ENCODE measurements at regions not wholly inside any gene's neighbourhood (a gene's known extent, or its start where the extent isn't known, plus 50 kb on each side); places are given as distances from the start of the nearest gene placed in this dataset.

- no peaks in the 10 kb centered on the region for H3K9me3 Mint-ChIP-seq
- Histone ChIP-seq H3T11ph (ENCODE audit: low read length) (no peak overlapping the region), H2BK12ac (ENCODE audit: insufficient read length, low read depth, low read length) (no peak overlapping the region), H4K91ac (ENCODE audit: insufficient read length, low read depth, low read length) (no peak overlapping the region), H4K20me1 (ENCODE audit: control insufficient read depth, insufficient read depth, insufficient read length) (no peaks in the 10 kb centered on the region), H2BK5ac (ENCODE audit: insufficient read length, low read length) (no peak overlapping the region), H3K27me3 (ENCODE audit: insufficient read depth, low read length) (no peaks in the 10 kb centered on the region), H3K23me2 (ENCODE audit: insufficient read length, low read depth, low read length, poor library complexity, severe bottlenecking) (no peaks in the 10 kb centered on the region), H3K4ac (ENCODE audit: low read depth, low read length) (no peak overlapping the region), H4K8ac (replicated peaks; ENCODE audit: insufficient read length, low read depth, low read length) (no peak overlapping the region), H3K14ac (ENCODE audit: insufficient read depth, low read length) (no peak overlapping the region), H2BK120ac (ENCODE audit: low read depth, low read length, poor library complexity, severe bottlenecking) (no peak overlapping the region), H4K5ac (ENCODE audit: insufficient read length, low read depth, low read length) (no peak overlapping the region), H3K9me3 (ENCODE audit: control insufficient read depth, low read depth, low read length) (no peaks in the 10 kb centered on the region), H2AK5ac (ENCODE audit: insufficient read length, low read length) (no peak overlapping the region), H3K27ac (ENCODE audit: insufficient read length, low read depth, low read length) (no peak overlapping the region), H3K79me2 (ENCODE audit: insufficient read depth, low read length) (no peaks in the 10 kb centered on the region), H3K79me1 (ENCODE audit: insufficient read depth, low read depth, low read length, poor library complexity, severe bottlenecking) (no peaks in the 10 kb centered on the region), H3K18ac (ENCODE audit: insufficient read length, low read depth, low read length) (no peak overlapping the region), H3K4me1 (ENCODE audit: insufficient read depth, low read length) (0 out of 2 replicates have a peak, but pooled peaks cover 4% of the 10 kb centered on the region), H3K9ac (ENCODE audit: extremely low read depth, insufficient read length, low read length) (no peak overlapping the region), H2BK15ac (ENCODE audit: low read depth, low read length) (no peak overlapping the region), H2BK20ac (ENCODE audit: low read depth, low read length, poor library complexity, severe bottlenecking) (no peak overlapping the region), H3K4me2 (ENCODE audit: insufficient read depth, insufficient read length, low read length) (no peak overlapping the region), H3K56ac (ENCODE audit: insufficient read length, low read depth, low read length) (no peak overlapping the region), H3K23ac (ENCODE audit: insufficient read length, low read depth, low read length) (no peak overlapping the region), H2AFZ (ENCODE audit: low read length) (no peak overlapping the region)
- TF ChIP-seq CTCF (conservative IDR thresholded peaks at IDR 0.05), result no peak
- H3K27me3 Mint-ChIP-seq (ENCODE audit: low read depth), result no peaks in the 10 kb centered on the region; the same call in none of the 2 replicates
- no peaks in the 10 kb centered on the region for H3K36me3 Mint-ChIP-seq (ENCODE audit: insufficient read depth in 1 of 3, low read depth in 3 of 3)
- H3K4me1 Mint-ChIP-seq, result peaks cover 16 to 20% of the 10 kb centered on the region in 2 experiments
- no peak overlapping the region for H3K4me3 Mint-ChIP-seq
- no peak for DNase-seq
- no CpG with 5 or more reads among the region's 1 CpG for WGBS (ENCODE audit: extremely low coverage, insufficient read length, low lambda C conversion rate)
- H3K27ac Mint-ChIP-seq, result no peak overlapping the region
Measured at GRCh38 chr12:43103866-43104265, 448.1 kb downstream of the ADAMTS20 start.
